ENCODE measurements at regions not wholly inside any gene's neighbourhood (a gene's known extent, or its start where the extent isn't known, plus 50 kb on each side); places are given as distances from the start of the nearest gene placed in this dataset.

- TF ChIP-seq CTCF (IDR thresholded peaks at IDR 0.05) (no peak), ZFX (IDR thresholded peaks at IDR 0.05; ENCODE audit: borderline replicate concordance) (no peak)
Observed at GRCh38 chr11:116413301-116414242, 359.2 kb downstream of the BUD13 start.

All from 22Rv1 (cell line).